ENCODE measurements at regions not wholly inside any gene's neighbourhood (a gene's known extent, or its start where the extent isn't known, plus 50 kb on each side); places are given as distances from the start of the nearest gene placed in this dataset.

GRCh38 chr17:55652114-55652823, 70.4 kb downstream of the TMEM100 start:
- TF ChIP-seq, protein P1, sequence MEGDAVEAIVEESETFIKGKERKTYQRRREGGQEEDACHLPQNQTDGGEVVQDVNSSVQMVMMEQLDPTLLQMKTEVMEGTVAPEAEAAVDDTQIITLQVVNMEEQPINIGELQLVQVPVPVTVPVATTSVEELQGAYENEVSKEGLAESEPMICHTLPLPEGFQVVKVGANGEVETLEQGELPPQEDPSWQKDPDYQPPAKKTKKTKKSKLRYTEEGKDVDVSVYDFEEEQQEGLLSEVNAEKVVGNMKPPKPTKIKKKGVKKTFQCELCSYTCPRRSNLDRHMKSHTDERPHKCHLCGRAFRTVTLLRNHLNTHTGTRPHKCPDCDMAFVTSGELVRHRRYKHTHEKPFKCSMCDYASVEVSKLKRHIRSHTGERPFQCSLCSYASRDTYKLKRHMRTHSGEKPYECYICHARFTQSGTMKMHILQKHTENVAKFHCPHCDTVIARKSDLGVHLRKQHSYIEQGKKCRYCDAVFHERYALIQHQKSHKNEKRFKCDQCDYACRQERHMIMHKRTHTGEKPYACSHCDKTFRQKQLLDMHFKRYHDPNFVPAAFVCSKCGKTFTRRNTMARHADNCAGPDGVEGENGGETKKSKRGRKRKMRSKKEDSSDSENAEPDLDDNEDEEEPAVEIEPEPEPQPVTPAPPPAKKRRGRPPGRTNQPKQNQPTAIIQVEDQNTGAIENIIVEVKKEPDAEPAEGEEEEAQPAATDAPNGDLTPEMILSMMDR (IDR thresholded peaks at IDR 0.05; ENCODE audit: unreplicated experiment) = no peak
- no peaks in the 10 kb centered on the region for H3K9me3 Mint-ChIP-seq (ENCODE audit: unreplicated experiment)
- no peaks in the 10 kb centered on the region for H3K36me3 Mint-ChIP-seq (ENCODE audit: insufficient read depth, unreplicated experiment)
- no peak for DNase-seq (ENCODE audit: unreplicated experiment)
- intact Hi-C loops (cut with micrococcal nuclease) = no loop called here
- H3K4me3 Mint-ChIP-seq (ENCODE audit: unreplicated experiment) = no peak overlapping the region
- ChIA-PET CTCF (interaction anchor here (0.6 to 1.0 kb wide), 5 partner anchors 11 to 66 kb away, joined by 3 read pairs; no protein-coding TSS in a partner anchor), POLR2A (no interaction called here)
- H3K4me1 Mint-ChIP-seq (ENCODE audit: insufficient read depth, unreplicated experiment) = no peaks in the 10 kb centered on the region
- BruUV-seq (replicated peaks) = no TSS peak
- no peak overlapping the region for H3K27ac Mint-ChIP-seq (ENCODE audit: low read depth, unreplicated experiment)
- no peaks in the 10 kb centered on the region for H3K27me3 Mint-ChIP-seq (ENCODE audit: insufficient read depth, unreplicated experiment)

GRCh38 chr17:55649957-55650597, 72.6 kb downstream of the TMEM100 start:
- CTCF ChIA-PET = no interaction called here
- Mint-ChIP-seq H3K9me3 (ENCODE audit: unreplicated experiment) (no peaks in the 10 kb centered on the region), H3K4me1 (ENCODE audit: insufficient read depth, unreplicated experiment) (no peaks in the 10 kb centered on the region), H3K36me3 (ENCODE audit: insufficient read depth, unreplicated experiment) (no peaks in the 10 kb centered on the region), H3K4me3 (ENCODE audit: unreplicated experiment) (no peak overlapping the region), H3K27ac (ENCODE audit: low read depth, unreplicated experiment) (no peak overlapping the region), H3K27me3 (ENCODE audit: insufficient read depth, unreplicated experiment) (no peaks in the 10 kb centered on the region)
- BruUV-seq (replicated peaks) = no TSS peak
- intact Hi-C loops (cut with micrococcal nuclease) = no loop called here
- POLR2A ChIA-PET = no interaction called here
- TF ChIP-seq, protein P1 (IDR thresholded peaks at IDR 0.05; ENCODE audit: unreplicated experiment) = no peak
- DNase-seq (ENCODE audit: unreplicated experiment) = no peak

DNA sequence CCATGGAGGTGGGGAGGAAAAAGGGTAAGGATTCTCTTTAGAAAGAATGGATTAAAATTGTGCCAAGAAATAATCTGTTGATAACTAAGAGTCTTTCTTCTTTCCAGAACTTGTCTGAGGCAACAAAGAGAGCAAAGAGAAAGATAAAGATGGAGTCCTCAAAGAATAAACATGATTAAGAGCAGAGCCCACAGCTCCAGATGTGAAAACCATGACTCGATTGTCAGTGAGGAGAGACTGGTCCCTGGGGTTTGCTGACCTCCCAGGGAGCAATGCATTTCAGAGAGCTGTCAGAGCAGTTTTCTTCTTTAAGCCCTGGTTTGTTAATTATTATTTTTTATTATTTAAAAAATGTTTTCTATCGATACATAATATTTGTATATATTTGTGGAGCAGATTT, 74.6 kb downstream of the TMEM100 start:
- no peaks in the 10 kb centered on the region for H3K9me3 Mint-ChIP-seq (ENCODE audit: unreplicated experiment)

GRCh38 chr17:55645361-55645760, 77.3 kb downstream of the TMEM100 start:
- no peaks in the 10 kb centered on the region for H3K36me3 Mint-ChIP-seq (ENCODE audit: insufficient read depth, unreplicated experiment)
- POLR2A ChIA-PET = no interaction called here
- H3K4me3 Mint-ChIP-seq (ENCODE audit: unreplicated experiment) = no peak overlapping the region
- no peak for DNase-seq (ENCODE audit: unreplicated experiment)
- CTCF ChIA-PET = no interaction called here
- no TSS peak for BruUV-seq (replicated peaks)
- no peaks in the 10 kb centered on the region for H3K4me1 Mint-ChIP-seq (ENCODE audit: insufficient read depth, unreplicated experiment)
- no peaks in the 10 kb centered on the region for H3K9me3 Mint-ChIP-seq (ENCODE audit: unreplicated experiment)
- TF ChIP-seq, protein P1 (IDR thresholded peaks at IDR 0.05; ENCODE audit: unreplicated experiment) = no peak
- H3K27me3 Mint-ChIP-seq (ENCODE audit: insufficient read depth, unreplicated experiment) = no peaks in the 10 kb centered on the region
- H3K27ac Mint-ChIP-seq (ENCODE audit: low read depth, unreplicated experiment) = no peak overlapping the region
- intact Hi-C loops (cut with micrococcal nuclease) = no loop called here

More for the DNA sequence above, 74.6 kb downstream of the TMEM100 start:
- no TSS peak for BruUV-seq (replicated peaks)
- Mint-ChIP-seq H3K4me3 (ENCODE audit: unreplicated experiment) (no peak overlapping the region), H3K27me3 (ENCODE audit: insufficient read depth, unreplicated experiment) (no peaks in the 10 kb centered on the region), H3K36me3 (ENCODE audit: insufficient read depth, unreplicated experiment) (no peaks in the 10 kb centered on the region), H3K27ac (ENCODE audit: low read depth, unreplicated experiment) (no peak overlapping the region), H3K4me1 (ENCODE audit: insufficient read depth, unreplicated experiment) (no peaks in the 10 kb centered on the region)
- no peak for DNase-seq (ENCODE audit: unreplicated experiment)
- TF ChIP-seq, protein P1 (IDR thresholded peaks at IDR 0.05; ENCODE audit: unreplicated experiment) = no peak
- CTCF ChIA-PET = no interaction called here
- intact Hi-C loops (cut with micrococcal nuclease) = no loop called here
- POLR2A ChIA-PET = no interaction called here
